DMS153 (cell line): ENCODE measurements at regions not wholly inside any gene's neighbourhood (a gene's known extent, or its start where the extent isn't known, plus 50 kb on each side); places are given as distances from the start of the nearest gene placed in this dataset.

Experiments used
- DNase-seq: peaks from one replicate; lab custom pipeline; 2025; lab: John Stamatoyannopoulos, UW

GRCh38 chr5:103498800-103499551 is 63.6 kb downstream of the NUDT12 start:
- no peak for DNase-seq

GRCh38 chr5:103498211-103498610 is 64.4 kb downstream of the NUDT12 start:
- DNase-seq: no peak

GRCh38 chr5:103497781-103498180 is 64.8 kb downstream of the NUDT12 start:
- no peak for DNase-seq

GRCh38 chr5:103490030-103490739 is 72.4 kb downstream of the NUDT12 start:
- DNase-seq: no peak

- DNase-seq: no peak
Measured at GRCh38 chr5:103489307-103489706, 73.3 kb downstream of the NUDT12 start.

GRCh38 chr5:103487822-103488493 is 74.6 kb downstream of the NUDT12 start:
- no peak for DNase-seq

- no peak for DNase-seq
Measured at GRCh38 chr5:103487218-103487617, 75.4 kb downstream of the NUDT12 start.

GRCh38 chr5:103486739-103487138 is 75.8 kb downstream of the NUDT12 start:
- DNase-seq: no peak

GRCh38 chr5:103480246-103480645 is 82.3 kb downstream of the NUDT12 start:
- no peak for DNase-seq

- DNase-seq: no peak
Measured at GRCh38 chr5:103477678-103478077, 84.9 kb downstream of the NUDT12 start.

GRCh38 chr5:103476811-103477210 is 85.8 kb downstream of the NUDT12 start:
- DNase-seq: no peak

- DNase-seq: no peak
Measured at GRCh38 chr5:103475629-103476240, 86.9 kb downstream of the NUDT12 start.

GRCh38 chr5:103474677-103475076 is 87.9 kb downstream of the NUDT12 start:
- no peak for DNase-seq

- DNase-seq: no peak
Measured at GRCh38 chr5:103473725-103474124, 88.9 kb downstream of the NUDT12 start.

GRCh38 chr5:103472830-103473229 is 89.8 kb downstream of the NUDT12 start:
- DNase-seq: no peak

GRCh38 chr5:103472265-103472664 is 90.3 kb downstream of the NUDT12 start:
- DNase-seq: no peak

- no peak for DNase-seq
Measured at GRCh38 chr5:103469288-103470040, 93.1 kb downstream of the NUDT12 start.

- DNase-seq: no peak
Measured at GRCh38 chr5:103467831-103468230, 94.8 kb downstream of the NUDT12 start.

- no peak for DNase-seq
Measured at GRCh38 chr5:103466495-103466894, 96.1 kb downstream of the NUDT12 start.

GRCh38 chr5:103465891-103466290 is 96.7 kb downstream of the NUDT12 start:
- DNase-seq: no peak

GRCh38 chr5:103464835-103465484 is 97.6 kb downstream of the NUDT12 start:
- no peak for DNase-seq
